A673 (cell line): ENCODE measurements at regions not wholly inside any gene's neighbourhood (a gene's known extent, or its start where the extent isn't known, plus 50 kb on each side); places are given as distances from the start of the nearest gene placed in this dataset.

ENCODE experiments used
- BruUV-seq: library from RNA; stranded (reverse); fragments of 400-500 nt; replicated peaks from 2 replicates; lab custom pipeline; 2021; lab: Mats Ljungman, UMichigan
- CTCF ChIA-PET: fragments of 300-600 bp; sonication (Branson Sonifier 250); formaldehyde crosslinking; loops from one replicate; lab custom pipeline; 2022; ENCODE audit warnings: antibody characterized with exemption; lab: Charles Lee
- POLR2A ChIA-PET: fragments of 300-600 bp; sonication (Branson Sonifier 250); formaldehyde crosslinking; loops from one replicate; lab custom pipeline; 2022; ENCODE audit warnings: antibody characterized with exemption; ENCODE audit not compliant: low non-redundant PET; lab: Charles Lee
- DNase-seq: peaks from one replicate; pipeline ENCODE4 v3.0.0-alpha.2; 2015; ENCODE audit warnings: low spot score
- H3K27ac ChIP-seq: fragments of 200-600 bp; sonication (generic); 2 replicates; pipeline ENCODE4 v1.5.1; 2016; ENCODE audit warnings: mixed run types, low read depth, mild to moderate bottlenecking, mixed read lengths, antibody characterized with exemption, low read length; ENCODE audit not compliant: poor library complexity, severe bottlenecking
- H3K27me3 ChIP-seq: fragments of 200-600 bp; sonication (generic); replicated peaks from 2 replicates; pipeline ENCODE4 v1.6.1; 2017; ENCODE audit warnings: mixed run types, low read depth, mild to moderate bottlenecking, mixed read lengths, antibody characterized with exemption, low read length; ENCODE audit not compliant: insufficient read depth, poor library complexity
- H3K36me3 ChIP-seq: fragments of 200-600 bp; sonication (generic); 2 replicates; pipeline ENCODE4 v1.6.1; 2016; ENCODE audit warnings: mixed run types, mild to moderate bottlenecking, mixed read lengths, antibody characterized with exemption, low read length; ENCODE audit not compliant: insufficient read depth, poor library complexity, severe bottlenecking
- H3K4me1 ChIP-seq: fragments of 200-600 bp; sonication (generic); 2 replicates; pipeline ENCODE4 v1.6.1; 2017; ENCODE audit warnings: mixed run types, mild to moderate bottlenecking, mixed read lengths, antibody characterized with exemption, low read length; ENCODE audit not compliant: insufficient read depth, poor library complexity, severe bottlenecking
- H3K4me3 ChIP-seq: fragments of 200-600 bp; sonication (generic); 2 replicates; pipeline ENCODE4 v1.5.1; 2016; ENCODE audit warnings: low read depth, mixed run types, mild to moderate bottlenecking, mixed read lengths, low read length; ENCODE audit not compliant: poor library complexity, severe bottlenecking
- H3K9me3 ChIP-seq: fragments of 200-600 bp; sonication (generic); 2 replicates; pipeline ENCODE4 v1.6.1; 2016; ENCODE audit warnings: mixed run types, low read depth, mild to moderate bottlenecking, mixed read lengths, antibody characterized with exemption, low read length; ENCODE audit not compliant: poor library complexity, severe bottlenecking
- CTCF ChIP-seq: fragments of 300-800, 200-600 bp; sonication (generic); conservative IDR thresholded peaks from 2 replicates; pipeline ENCODE4 v1.5.1; 2017; ENCODE audit warnings: low read depth, mild to moderate bottlenecking, antibody characterized with exemption, low read length, moderate library complexity, mixed read lengths
- EZH2 ChIP-seq: fragments of 200-600 bp; sonication (generic); IDR thresholded peaks from 2 replicates; pipeline ENCODE4 v1.6.1; 2017; ENCODE audit warnings: borderline replicate concordance, low read depth, mild to moderate bottlenecking, mixed read lengths, antibody characterized with exemption, low read length; ENCODE audit not compliant: poor library complexity, severe bottlenecking
- intact Hi-C: fragments of 100-400 bp; cut with micrococcal nuclease; formaldehyde crosslinking; loops from one replicate; pipeline ENCODE4 v1.10.0; 2022; ENCODE audit not compliant: unreplicated experiment

GRCh38 chr22:47808886-47809620, 1046.6 kb downstream of the TBC1D22A start:
- ChIA-PET CTCF (no interaction called here), POLR2A (no interaction called here)
- Histone ChIP-seq H3K9me3 (no peaks in the 10 kb centered on the region), H3K27ac (no peak overlapping the region), H3K4me1 (no peaks in the 10 kb centered on the region), H3K27me3 (no peaks in the 10 kb centered on the region), H3K36me3 (no peaks in the 10 kb centered on the region), H3K4me3 (no peak overlapping the region)
- BruUV-seq, result no TSS peak
- TF ChIP-seq CTCF, result no peak
- no peak for DNase-seq
- intact Hi-C loops, result no loop called here

GRCh38 chr22:47808236-47808635, 1045.8 kb downstream of the TBC1D22A start:
- CTCF ChIA-PET, result no interaction called here
- no peak for DNase-seq
- H3K9me3 ChIP-seq, result no peaks in the 10 kb centered on the region
- H3K36me3 ChIP-seq, result no peaks in the 10 kb centered on the region
- H3K4me1 ChIP-seq, result no peaks in the 10 kb centered on the region
- intact Hi-C loops, result no loop called here
- POLR2A ChIA-PET, result no interaction called here
- no peaks in the 10 kb centered on the region for H3K27me3 ChIP-seq
- H3K4me3 ChIP-seq, result no peak overlapping the region
- no peak for TF ChIP-seq CTCF
- no TSS peak for BruUV-seq
- H3K27ac ChIP-seq, result no peak overlapping the region

- Histone ChIP-seq H3K4me1 (no peaks in the 10 kb centered on the region), H3K27me3 (no peaks in the 10 kb centered on the region), H3K4me3 (no peak overlapping the region), H3K9me3 (no peaks in the 10 kb centered on the region), H3K27ac (no peak overlapping the region), H3K36me3 (no peaks in the 10 kb centered on the region)
- ChIA-PET POLR2A (no interaction called here), CTCF (no interaction called here)
- intact Hi-C loops, result no loop called here
- DNase-seq, result no peak
- BruUV-seq, result no TSS peak
- no peak for TF ChIP-seq EZH2
- TF ChIP-seq CTCF, result no peak
Measured at GRCh38 chr22:47807506-47807905, 1045.1 kb downstream of the TBC1D22A start.
